H1 (cell line): ENCODE measurements at regions not wholly inside any gene's neighbourhood (a gene's known extent, or its start where the extent isn't known, plus 50 kb on each side); places are given as distances from the start of the nearest gene placed in this dataset.

Source experiments
- CTCF ChIA-PET: fragments of 300-600 bp; sonication (Branson Sonifier 250); formaldehyde crosslinking; loops from one replicate; lab custom pipeline; 2021; ENCODE audit not compliant: partially characterized antibody; lab: Charles Lee
- POLR2A ChIA-PET: fragments of 300-600 bp; sonication (Branson Sonifier 250); formaldehyde crosslinking; loops from one replicate; lab custom pipeline; 2021; ENCODE audit warnings: inconsistent platforms; ENCODE audit not compliant: partially characterized antibody; lab: Charles Lee
- DNase-seq, 2 experiments: peaks; one replicate each; pipeline versions ENCODE4 v3.0.0 to v3.0.0-alpha.2; 2010 to 2022; ENCODE audit warnings: low spot score in 2 of 2, low read depth in 1 of 2, mixed read lengths in 1 of 2
- FAIRE-seq: peaks from 2 replicates; lab custom pipeline; 2011; peaks lifted over from hg19 to GRCh38; lab: Jason Lieb, UNC
- H2AFZ ChIP-seq: 2 replicates; pipeline ENCODE4 v1.8.1; 2012; ENCODE audit warnings: low read length, inconsistent platforms
- H2AK5ac ChIP-seq: 2 replicates; pipeline ENCODE4 v1.6.1; 2013; ENCODE audit warnings: low read depth, low read length
- H2BK120ac ChIP-seq: replicated peaks from 2 replicates; pipeline ENCODE3; 2013; ENCODE audit warnings: low read depth, low read length, inconsistent platforms
- H2BK12ac ChIP-seq: 2 replicates; pipeline ENCODE4 v1.6.1; 2013; ENCODE audit warnings: low read depth, low read length
- H2BK15ac ChIP-seq: 2 replicates; pipeline ENCODE4 v1.6.1; 2013; ENCODE audit warnings: low read length
- H2BK20ac ChIP-seq: 2 replicates; pipeline ENCODE4 v1.6.1; 2013; ENCODE audit warnings: low read length
- H2BK5ac ChIP-seq: 2 replicates; pipeline ENCODE4 v1.6.1; 2013; ENCODE audit warnings: low read depth, low read length
- H3K14ac ChIP-seq: 2 replicates; pipeline ENCODE4 v1.6.1; 2013; ENCODE audit warnings: inconsistent platforms; ENCODE audit not compliant: insufficient read length
- H3K18ac ChIP-seq: 2 replicates; pipeline ENCODE4 v1.6.1; 2013; ENCODE audit warnings: low read length; ENCODE audit errors: extremely low read depth
- H3K23ac ChIP-seq: 2 replicates; pipeline ENCODE4 v1.6.1; 2013; ENCODE audit warnings: inconsistent platforms; ENCODE audit not compliant: insufficient read length
- H3K23me2 ChIP-seq: 2 replicates; pipeline ENCODE4 v1.6.1; 2013; ENCODE audit warnings: low read depth, low read length
- H3K27ac ChIP-seq: 2 replicates; pipeline ENCODE4 v1.6.1; 2011; ENCODE audit warnings: low read depth, low read length, inconsistent platforms
- H3K27me3 ChIP-seq, 4 experiments: replicated peaks in 1 of 4; 1 replicate in 1 of 4; 2 replicates in 3 of 4; pipeline versions ENCODE4 v1.6.1 to v1.8.1; 2011 to 2013; ENCODE audit warnings: low read length in 3 of 4, mild to moderate bottlenecking in 3 of 4, inconsistent platforms in 2 of 4, mixed read lengths in 2 of 4, moderate library complexity in 1 of 4; ENCODE audit not compliant: control insufficient read depth in 3 of 4, insufficient read depth in 3 of 4; ENCODE audit errors: extremely low read depth in 1 of 4
- H3K36me3 ChIP-seq, 4 experiments: 2 replicates each; pipeline versions ENCODE4 v1.6.1 to v1.8.1; 2011 to 2013; ENCODE audit warnings: mild to moderate bottlenecking in 4 of 4, low read length in 3 of 4, moderate library complexity in 2 of 4, control low read depth in 1 of 4, inconsistent platforms in 1 of 4; ENCODE audit not compliant: insufficient read depth in 4 of 4, control insufficient read depth in 2 of 4
- H3K4ac ChIP-seq: replicated peaks from 2 replicates; pipeline ENCODE3; 2013; ENCODE audit warnings: low read length, low read depth, mixed read lengths, inconsistent platforms; ENCODE audit not compliant: insufficient read length
- H3K4me1 ChIP-seq, 4 experiments: replicated peaks in 1 of 4; 1 replicate in 1 of 4; 2 replicates in 3 of 4; pipeline versions ENCODE4 v1.6.1 to v1.8.1; 2011 to 2013; ENCODE audit warnings: low read length in 3 of 4, inconsistent platforms in 2 of 4, mixed read lengths in 1 of 4; ENCODE audit not compliant: insufficient read depth in 4 of 4, control insufficient read depth in 3 of 4
- H3K4me2 ChIP-seq, 2 experiments: 2 replicates each; pipeline versions ENCODE4 v1.6.1 to v1.8.1; 2011 to 2013; ENCODE audit warnings: low read depth in 2 of 2, low read length in 2 of 2, control low read depth in 1 of 2, inconsistent platforms in 1 of 2, mild to moderate bottlenecking in 1 of 2; ENCODE audit not compliant: insufficient read depth in 1 of 2
- H3K4me3 ChIP-seq, 4 experiments: fragments of 200-600, 300-600 bp in 1 of 4; sonication (generic), shearing (Covaris generic), sonication (Bioruptor Twin) in 1 of 4; 2 replicates each; pipeline versions ENCODE4 v1.5.1 to v1.8.1; 2011 to 2016; ENCODE audit warnings: low read length in 4 of 4, low read depth in 3 of 4, control low read depth in 2 of 4, inconsistent platforms in 2 of 4, mild to moderate bottlenecking in 2 of 4, mixed read lengths in 1 of 4, moderate library complexity in 1 of 4; ENCODE audit not compliant: insufficient read depth in 2 of 4; ENCODE audit errors: extremely low read depth in 1 of 4
- H3K56ac ChIP-seq: replicated peaks from 2 replicates; pipeline ENCODE3; 2013; ENCODE audit warnings: low read depth, mild to moderate bottlenecking, mixed read lengths, low read length, inconsistent platforms; ENCODE audit not compliant: insufficient read length
- H3K79me1 ChIP-seq: 2 replicates; pipeline ENCODE4 v1.6.1; 2013; ENCODE audit warnings: low read depth, low read length, control low read depth
- H3K79me2 ChIP-seq, 2 experiments: 2 replicates each; pipeline versions ENCODE4 v1.6.1 to v1.8.1; 2012 to 2013; ENCODE audit warnings: low read length in 2 of 2, mild to moderate bottlenecking in 2 of 2, inconsistent platforms in 1 of 2; ENCODE audit not compliant: insufficient read depth in 2 of 2, control insufficient read depth in 1 of 2
- H3K9ac ChIP-seq, 4 experiments: replicated peaks in 1 of 4; 1 replicate in 1 of 4; 2 replicates in 3 of 4; pipeline versions ENCODE4 v1.6.1 to v1.8.1; 2011 to 2013; ENCODE audit warnings: low read depth in 3 of 4, low read length in 3 of 4, control low read depth in 2 of 4, mild to moderate bottlenecking in 2 of 4, moderate library complexity in 2 of 4, inconsistent platforms in 1 of 4; ENCODE audit errors: extremely low read depth in 1 of 4
- H3K9me3 ChIP-seq, 2 experiments: 2 replicates each; pipeline versions ENCODE4 v1.6.1 to v1.8.1; 2012 to 2013; ENCODE audit warnings: mild to moderate bottlenecking in 2 of 2, moderate library complexity in 2 of 2, control low read depth in 1 of 2, inconsistent platforms in 1 of 2, low read depth in 1 of 2, low read length in 1 of 2, mixed read lengths in 1 of 2; ENCODE audit not compliant: insufficient read depth in 2 of 2
- H4K20me1 ChIP-seq, 2 experiments: replicated peaks in 1 of 2; 2 replicates each; pipeline versions ENCODE3 to v1.8.1; 2011 to 2013; ENCODE audit warnings: inconsistent platforms in 2 of 2, low read length in 2 of 2, mild to moderate bottlenecking in 1 of 2; ENCODE audit not compliant: insufficient read depth in 2 of 2, control insufficient read depth in 1 of 2
- H4K5ac ChIP-seq: 2 replicates; pipeline ENCODE4 v1.6.1; 2013; ENCODE audit warnings: low read length, low read depth, mixed read lengths, inconsistent platforms; ENCODE audit not compliant: insufficient read length
- H4K8ac ChIP-seq: 2 replicates; pipeline ENCODE4 v1.8.0; 2013; ENCODE audit warnings: mild to moderate bottlenecking, moderate library complexity, low read length, inconsistent platforms; ENCODE audit not compliant: insufficient read depth; ENCODE audit errors: extremely low read depth
- H4K91ac ChIP-seq: replicated peaks from 2 replicates; pipeline ENCODE3; 2013; ENCODE audit warnings: low read length, mixed read lengths, inconsistent platforms; ENCODE audit not compliant: insufficient read length
- ATF2 ChIP-seq: IDR thresholded peaks from 2 replicates; pipeline ENCODE4 v1.6.1; 2012; ENCODE audit warnings: low read length, inconsistent platforms
- CEBPB ChIP-seq: IDR thresholded peaks from 2 replicates; pipeline ENCODE4 v1.6.1; 2012; ENCODE audit warnings: low read depth, low read length
- CTCF ChIP-seq, 3 experiments: IDR thresholded peaks; 1 replicate in 2 of 3; 2 replicates in 1 of 3; pipeline versions ENCODE4 v1.5.1 to v1.6.1; 2011; ENCODE audit warnings: low read length in 3 of 3, mild to moderate bottlenecking in 3 of 3, inconsistent platforms in 2 of 3, low read depth in 1 of 3, moderate library complexity in 1 of 3; ENCODE audit not compliant: insufficient read depth in 1 of 3; ENCODE audit errors: control extremely low read depth in 1 of 3
- FOSL1 ChIP-seq: IDR thresholded peaks from 2 replicates; pipeline ENCODE4 v1.6.1; 2011; ENCODE audit warnings: mild to moderate bottlenecking, low read depth, low read length, moderate library complexity; ENCODE audit not compliant: insufficient read depth
- NRF1 ChIP-seq: IDR thresholded peaks from 2 replicates; pipeline ENCODE4 v1.6.1; 2011; ENCODE audit warnings: mild to moderate bottlenecking, low read depth, low read length, improper control_type of control experiment
- POU5F1 ChIP-seq: IDR thresholded peaks from 2 replicates; pipeline ENCODE4 v1.6.1; 2011; ENCODE audit warnings: low read depth, mild to moderate bottlenecking, low read length, moderate library complexity
- RAD21 ChIP-seq, 2 experiments: IDR thresholded peaks in 1 of 2; conservative IDR thresholded peaks in 1 of 2; 2 replicates each; pipeline ENCODE4 v1.6.1; 2011; ENCODE audit warnings: low read depth in 2 of 2, low read length in 2 of 2, improper control_type of control experiment in 1 of 2, inconsistent platforms in 1 of 2, mild to moderate bottlenecking in 1 of 2, moderate library complexity in 1 of 2
- TEAD4 ChIP-seq: IDR thresholded peaks from 2 replicates; pipeline ENCODE4 v1.6.1; 2012; ENCODE audit warnings: low read depth, low read length, inconsistent platforms, mixed read lengths
- YY1 ChIP-seq: IDR thresholded peaks from 2 replicates; pipeline ENCODE4 v1.6.1; 2011; ENCODE audit warnings: low read depth, mild to moderate bottlenecking, low read length
- WGBS, 2 experiments: shearing (Covaris generic) in 1 of 2; methylation state at CpG; one replicate each; pipeline versions ENCODE4 v1.1.6 to v1.1.7; 2013 to 2015; ENCODE audit warnings: low lambda C conversion rate in 2 of 2, mixed read lengths in 2 of 2, inconsistent platforms in 1 of 2, low coverage in 1 of 2, missing lambda C conversion rate in 1 of 2; ENCODE audit not compliant: insufficient replicate concordance in 2 of 2, insufficient coverage in 1 of 2, insufficient read length in 1 of 2; ENCODE audit errors: extremely low coverage in 1 of 2, missing lambda C conversion rate in 1 of 2; 5-methylcytosine and 5-hydroxymethylcytosine counted together

- Histone ChIP-seq H3K18ac (no peak overlapping the region), H3K23me2 (no peaks in the 10 kb centered on the region; the same call in 1 of the 2 replicates), H4K8ac (no peak overlapping the region), H3K23ac (no peak overlapping the region), H3K4me2 (no peak overlapping the region), H3K4me1 (peaks cover 0 to 1% (median 0%) of the 10 kb centered on the region in 4 experiments; a peak in 1 of 7 replicates), H3K27me3 (no peaks in the 10 kb centered on the region), H2BK5ac (no peak overlapping the region), H4K5ac (no peak overlapping the region), H2AK5ac (no peak overlapping the region), H3K27ac (no peak overlapping the region), H4K91ac (no peak overlapping the region), H3K9ac (no peak overlapping the region), H3K4me3 (no peak overlapping the region), H3K79me1 (no peaks in the 10 kb centered on the region), H2BK20ac (no peak overlapping the region), H2BK15ac (no peak overlapping the region; the same call in 1 of the 2 replicates), H2BK12ac (no peak overlapping the region), H3K9me3 (no peaks in the 10 kb centered on the region), H3K56ac (no peak overlapping the region), H3K79me2 (no peaks in the 10 kb centered on the region), H2BK120ac (no peak overlapping the region), H3K36me3 (no peaks in the 10 kb centered on the region), H3K4ac (no peak overlapping the region), H2AFZ (no peak overlapping the region), H4K20me1 (no peaks in the 10 kb centered on the region), H3K14ac (no peak overlapping the region)
- 35% methylated on average over 3 of the region's 3 CpGs; no CpG with 5 or more reads in 1 of the 2 experiments for WGBS, 2 experiments
- DNase-seq (no peak), FAIRE-seq (peak; percentile 74)
- no peak for TF ChIP-seq ATF2
- TF ChIP-seq FOSL1 = no peak
- no peak for TF ChIP-seq TEAD4
- peak in 2 of 3 experiments; percentile 57 to 70; a peak in 3 of 4 replicates for TF ChIP-seq CTCF (IDR thresholded peaks at IDR 0.05; ENCODE audit: control extremely low read depth in 1 of 3, insufficient read depth in 1 of 3, low read depth in 1 of 3, low read length in 3 of 3)
- TF ChIP-seq CEBPB = 0 out of 2 replicates have a peak, but pooled peaks have one; percentile 21
- TF ChIP-seq RAD21 (IDR thresholded peaks at IDR 0.05 in 1 of 2, conservative IDR thresholded peaks at IDR 0.05 in 1 of 2; ENCODE audit: low read depth in 2 of 2, low read length in 2 of 2) = peak; percentile 70 to 78
- TF ChIP-seq NRF1 = no peak
- no peak for TF ChIP-seq POU5F1
- TF ChIP-seq YY1 = no peak
- ChIA-PET POLR2A (interaction anchor here (0.6 kb wide), 1 partner anchor 17 kb away, joined by 4 read pairs; no protein-coding TSS in a partner anchor), CTCF (interaction anchor here (0.6 to 5.1 kb wide), 19 partner anchors 9 to 782 kb away, joined by 3 to 42 read pairs (median 4); no protein-coding TSS in a partner anchor)
Observed at GRCh38 chr13:107373551-107373950, 805.6 kb upstream of the ARGLU1 start.
